ENCODE measurements at regions not wholly inside any gene's neighbourhood (a gene's known extent, or its start where the extent isn't known, plus 50 kb on each side); places are given as distances from the start of the nearest gene placed in this dataset.
A peak's percentile ranks its signal among the peaks of the same experiment; 100 is the strongest.

DNA sequence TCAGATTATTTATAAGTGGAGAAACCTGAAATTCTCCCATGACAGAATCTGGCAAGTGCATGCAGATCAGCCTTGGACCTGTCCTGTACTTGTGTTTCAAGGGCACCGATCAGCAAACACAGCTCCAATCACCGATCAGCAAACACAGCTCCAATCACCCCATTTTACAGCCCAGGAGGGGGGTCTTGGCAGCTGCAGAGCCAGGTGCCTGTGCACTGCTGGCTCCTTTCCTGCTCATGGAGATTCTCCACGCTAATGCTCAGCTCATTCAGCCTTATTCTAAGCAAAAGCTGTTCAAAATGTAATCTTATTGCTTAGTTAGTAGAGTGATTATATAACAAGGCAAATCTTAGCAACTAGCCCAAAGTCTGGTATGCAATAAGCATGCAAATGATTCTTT is 623.1 kb upstream of the HS6ST1 start:
- Histone ChIP-seq H3K36me3 (no peaks in the 10 kb centered on the region), H3K9me3 (no peaks in the 10 kb centered on the region), H3K9ac (no peak overlapping the region), H3K27ac (no peak overlapping the region), H3K4me1 (peaks cover 11% of the 10 kb centered on the region; the same call in 1 of the 2 replicates), H3K27me3 (no peaks in the 10 kb centered on the region), H4K20me1 (no peaks in the 10 kb centered on the region), H3K4me2 (no peak overlapping the region), H3K4me3 (no peak overlapping the region)
- TF ChIP-seq Cebpa-rat (IDR thresholded peaks at IDR 0.05) = no peak

GRCh38 chr2:128949360-128949759 is 630.7 kb upstream of the HS6ST1 start:
- peaks cover 14% of the 10 kb centered on the region for H3K9me3 ChIP-seq
- no peak for TF ChIP-seq Cebpa-rat (IDR thresholded peaks at IDR 0.05)
- H3K9ac ChIP-seq = no peak overlapping the region
- no peaks in the 10 kb centered on the region for H3K27me3 ChIP-seq
- no peaks in the 10 kb centered on the region for H3K36me3 ChIP-seq
- no peak overlapping the region for H3K27ac ChIP-seq
- H3K4me1 ChIP-seq = peaks cover 27% of the 10 kb centered on the region
- H3K4me3 ChIP-seq = 0 out of 2 replicates have a peak overlapping the region, but pooled peaks have one; percentile 7
- H3K4me2 ChIP-seq = peak overlapping the region; percentile 67
- H4K20me1 ChIP-seq = no peaks in the 10 kb centered on the region

GRCh38 chr2:128950758-128951157 is 632.1 kb upstream of the HS6ST1 start:
- H3K27ac ChIP-seq = no peak overlapping the region
- H3K9me3 ChIP-seq = peaks cover 14% of the 10 kb centered on the region
- H3K4me1 ChIP-seq = peaks cover 27% of the 10 kb centered on the region
- no peak for TF ChIP-seq Cebpa-rat (IDR thresholded peaks at IDR 0.05)
- H3K27me3 ChIP-seq = no peaks in the 10 kb centered on the region
- no peak overlapping the region for H3K4me3 ChIP-seq
- no peak overlapping the region for H3K4me2 ChIP-seq
- H3K9ac ChIP-seq = no peak overlapping the region
- no peaks in the 10 kb centered on the region for H4K20me1 ChIP-seq
- H3K36me3 ChIP-seq = no peaks in the 10 kb centered on the region

- Histone ChIP-seq H4K20me1 (no peaks in the 10 kb centered on the region), H3K4me1 (peaks cover 11% of the 10 kb centered on the region), H3K4me2 (peak overlapping the region; percentile 11; the same call in 1 of the 2 replicates), H3K27ac (no peak overlapping the region), H3K4me3 (no peak overlapping the region), H3K9ac (no peak overlapping the region), H3K27me3 (no peaks in the 10 kb centered on the region), H3K36me3 (no peaks in the 10 kb centered on the region), H3K9me3 (peaks cover 34% of the 10 kb centered on the region)
- TF ChIP-seq Cebpa-rat (IDR thresholded peaks at IDR 0.05) = no peak
These were observed 639.6 kb upstream of the HS6ST1 start for GRCh38 chr2:128958241-128958640.

GRCh38 chr2:128967646-128968045 is 649.0 kb upstream of the HS6ST1 start:
- H3K27ac ChIP-seq = no peak overlapping the region
- no peak for TF ChIP-seq Cebpa-rat (IDR thresholded peaks at IDR 0.05)
- no peaks in the 10 kb centered on the region for H3K27me3 ChIP-seq
- H4K20me1 ChIP-seq = peaks cover 4% of the 10 kb centered on the region; the same call in 1 of the 2 replicates
- H3K4me2 ChIP-seq = no peak overlapping the region
- H3K4me3 ChIP-seq = no peak overlapping the region
- H3K9ac ChIP-seq = no peak overlapping the region
- no peaks in the 10 kb centered on the region for H3K36me3 ChIP-seq
- peaks cover 17% of the 10 kb centered on the region for H3K9me3 ChIP-seq
- peaks cover 27% of the 10 kb centered on the region for H3K4me1 ChIP-seq

DNA sequence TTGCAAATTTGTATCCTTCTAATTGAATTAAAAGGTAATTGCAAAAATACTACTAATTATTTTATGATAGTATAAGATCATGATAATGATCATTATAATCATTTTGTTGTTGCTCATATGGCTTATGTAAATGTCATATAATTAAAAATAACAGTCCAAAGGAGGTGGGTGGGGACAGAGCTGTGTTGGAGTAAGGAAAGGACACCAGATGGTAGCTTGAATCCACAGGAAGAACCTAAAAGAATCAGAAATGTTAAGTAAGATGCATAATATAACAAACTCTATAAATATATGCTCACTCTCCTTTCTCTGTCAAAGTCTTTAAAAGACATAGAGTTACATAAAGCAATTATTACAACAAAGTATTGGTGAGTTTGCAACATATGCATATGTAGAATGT is 650.7 kb upstream of the HS6ST1 start:
- peaks cover 4% of the 10 kb centered on the region; the same call in 1 of the 2 replicates for H4K20me1 ChIP-seq
- H3K4me3 ChIP-seq = no peak overlapping the region
- no peaks in the 10 kb centered on the region for H3K36me3 ChIP-seq
- H3K27ac ChIP-seq = no peak overlapping the region
- peaks cover 27% of the 10 kb centered on the region for H3K4me1 ChIP-seq
- no peak for TF ChIP-seq Cebpa-rat (IDR thresholded peaks at IDR 0.05)
- H3K9ac ChIP-seq = no peak overlapping the region
- no peak overlapping the region for H3K4me2 ChIP-seq
- 0 out of 2 replicates have a peak, but pooled peaks cover under 1% of the 10 kb centered on the region for H3K9me3 ChIP-seq
- no peaks in the 10 kb centered on the region for H3K27me3 ChIP-seq

DNA sequence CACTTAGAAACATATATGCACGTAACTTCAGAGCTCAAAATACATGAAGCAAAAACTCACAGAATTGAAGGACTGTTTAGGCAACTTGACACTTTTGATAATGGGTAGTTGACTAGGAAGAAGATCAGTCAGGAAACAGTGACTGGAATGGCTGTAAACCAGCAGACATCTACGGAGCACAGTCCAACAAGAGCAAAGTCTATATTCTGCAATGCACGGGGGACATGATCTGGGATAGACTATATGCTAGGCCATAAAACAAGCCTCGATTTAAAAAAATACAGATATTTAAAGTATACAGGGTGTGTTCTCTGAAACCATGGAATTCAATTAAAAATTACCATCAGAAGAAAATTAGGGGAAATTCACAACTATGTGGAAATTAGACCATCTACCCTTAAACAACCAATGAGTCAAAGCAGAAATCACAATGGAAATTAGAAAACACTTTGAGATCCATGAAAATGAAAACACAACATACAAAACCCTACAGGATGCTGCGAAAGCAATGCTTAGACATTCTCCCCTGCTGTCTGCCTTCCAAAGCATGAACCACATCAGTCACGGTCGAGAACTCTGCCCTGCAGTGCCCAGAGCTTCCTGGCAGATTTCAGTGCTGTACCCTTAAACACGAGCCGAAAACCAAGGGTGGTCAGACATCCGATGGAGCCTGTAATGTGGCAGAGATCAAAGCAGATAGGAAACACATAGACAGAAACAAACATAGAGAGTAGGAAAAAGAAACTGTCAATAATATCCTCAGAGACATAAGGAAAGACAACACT is 651.9 kb upstream of the HS6ST1 start:
- Histone ChIP-seq H3K36me3 (no peaks in the 10 kb centered on the region), H3K4me1 (peaks cover 27% of the 10 kb centered on the region), H3K9ac (no peak overlapping the region), H3K27ac (no peak overlapping the region), H3K27me3 (no peaks in the 10 kb centered on the region), H3K4me2 (peak overlapping the region; percentile 69), H3K9me3 (no peaks in the 10 kb centered on the region), H4K20me1 (peaks cover 4% of the 10 kb centered on the region; the same call in 1 of the 2 replicates), H3K4me3 (no peak overlapping the region)
- no peak for TF ChIP-seq Cebpa-rat (IDR thresholded peaks at IDR 0.05)

GRCh38 chr2:128973566-128973965 is 654.9 kb upstream of the HS6ST1 start:
- Histone ChIP-seq H3K27me3 (no peaks in the 10 kb centered on the region), H3K36me3 (no peaks in the 10 kb centered on the region), H3K9me3 (no peaks in the 10 kb centered on the region), H4K20me1 (peaks cover 4% of the 10 kb centered on the region; the same call in 1 of the 2 replicates), H3K4me1 (peaks cover 27% of the 10 kb centered on the region), H3K9ac (no peak overlapping the region), H3K27ac (no peak overlapping the region), H3K4me2 (no peak overlapping the region), H3K4me3 (no peak overlapping the region)
- no peak for TF ChIP-seq Cebpa-rat (IDR thresholded peaks at IDR 0.05)

GRCh38 chr2:128978212-128978611 is 659.5 kb upstream of the HS6ST1 start:
- H3K9ac ChIP-seq = no peak overlapping the region
- TF ChIP-seq Cebpa-rat (IDR thresholded peaks at IDR 0.05) = no peak
- no peak overlapping the region for H3K4me3 ChIP-seq
- H3K36me3 ChIP-seq = no peaks in the 10 kb centered on the region
- no peak overlapping the region for H3K27ac ChIP-seq
- no peaks in the 10 kb centered on the region for H3K27me3 ChIP-seq
- no peaks in the 10 kb centered on the region for H3K4me1 ChIP-seq
- H3K4me2 ChIP-seq = no peak overlapping the region
- no peaks in the 10 kb centered on the region for H4K20me1 ChIP-seq
- no peaks in the 10 kb centered on the region for H3K9me3 ChIP-seq

- no peaks in the 10 kb centered on the region for H3K27me3 ChIP-seq
- no peak for TF ChIP-seq Cebpa-rat (IDR thresholded peaks at IDR 0.05)
- no peaks in the 10 kb centered on the region for H3K36me3 ChIP-seq
- no peaks in the 10 kb centered on the region for H3K4me1 ChIP-seq
- H4K20me1 ChIP-seq = no peaks in the 10 kb centered on the region
- H3K4me3 ChIP-seq = no peak overlapping the region
- H3K9me3 ChIP-seq = no peaks in the 10 kb centered on the region
- no peak overlapping the region for H3K27ac ChIP-seq
- no peak overlapping the region for H3K9ac ChIP-seq
- no peak overlapping the region for H3K4me2 ChIP-seq
These were observed 660.5 kb upstream of the HS6ST1 start for GRCh38 chr2:128979182-128979581.

Measured in BLaER1 (cell line).